Calu3 (cell line): ENCODE measurements at regions not wholly inside any gene's neighbourhood (a gene's known extent, or its start where the extent isn't known, plus 50 kb on each side); places are given as distances from the start of the nearest gene placed in this dataset.

Experiments used
- BruUV-seq: library from RNA; stranded (reverse); fragments of 400-500 nt; replicated peaks from 2 replicates; lab custom pipeline; 2021; lab: Mats Ljungman, UMichigan
- CTCF ChIA-PET: fragments of 300-600 bp; sonication (Branson Sonifier 250); formaldehyde crosslinking; loops from one replicate; lab custom pipeline; 2022; ENCODE audit warnings: antibody characterized with exemption; lab: Charles Lee
- DNase-seq: peaks from one replicate; pipeline ENCODE4 v3.0.0; 2022
- H3K27ac Mint-ChIP-seq: one replicate; pipeline ENCODE4 v1.8.0; 2022; ENCODE audit warnings: mixed read lengths; ENCODE audit not compliant: unreplicated experiment
- H3K27me3 Mint-ChIP-seq: one replicate; pipeline ENCODE4 v1.8.0; 2022; ENCODE audit warnings: mixed read lengths; ENCODE audit not compliant: unreplicated experiment
- H3K36me3 Mint-ChIP-seq: one replicate; pipeline ENCODE4 v1.8.0; 2022; ENCODE audit warnings: mild to moderate bottlenecking, moderate library complexity, mixed read lengths; ENCODE audit not compliant: insufficient read depth, unreplicated experiment
- H3K4me1 Mint-ChIP-seq: one replicate; pipeline ENCODE4 v1.8.0; 2022; ENCODE audit warnings: mild to moderate bottlenecking, low read depth, mixed read lengths; ENCODE audit not compliant: unreplicated experiment
- H3K4me3 Mint-ChIP-seq: one replicate; pipeline ENCODE4 v1.8.0; 2022; ENCODE audit warnings: mild to moderate bottlenecking, low read depth, moderate library complexity, mixed read lengths; ENCODE audit not compliant: unreplicated experiment
- H3K9me3 Mint-ChIP-seq: one replicate; pipeline ENCODE4 v1.8.0; 2022; ENCODE audit warnings: low read depth, mixed read lengths; ENCODE audit not compliant: unreplicated experiment
- intact Hi-C: fragments of 100-400 bp; cut with micrococcal nuclease; formaldehyde crosslinking; loops from one replicate; pipeline ENCODE4 v1.10.0; 2022; ENCODE audit not compliant: unreplicated experiment
- TF ChIP-seq, protein P1 (sequence below): fragments of 200-600 bp; IDR thresholded peaks from one replicate; pipeline ENCODE4 v1.8.0; 2022; ENCODE audit warnings: antibody characterized with exemption; ENCODE audit not compliant: unreplicated experiment

DNA sequence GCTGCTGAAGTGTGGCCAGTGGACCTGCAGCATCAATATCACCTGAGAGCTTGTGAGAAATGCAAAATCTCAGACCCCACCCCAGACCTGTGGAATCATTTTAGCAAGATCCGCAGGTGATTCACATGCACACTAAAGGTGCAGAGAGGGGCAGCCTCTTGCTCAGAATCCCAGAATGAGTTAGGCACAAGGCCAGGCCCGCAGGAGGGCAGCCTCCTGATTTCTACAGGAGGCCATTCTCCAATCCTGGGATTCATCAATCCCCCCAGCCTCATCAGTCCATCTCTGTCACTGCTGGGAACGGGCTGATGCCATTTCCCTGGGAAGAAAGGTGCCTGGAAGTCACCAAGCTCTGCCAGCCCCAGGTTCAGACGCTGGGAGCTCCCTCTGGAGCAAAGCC, 63.0 kb upstream of the GPR26 start:
- Mint-ChIP-seq H3K4me1 (no peaks in the 10 kb centered on the region), H3K27me3 (peaks cover 55% of the 10 kb centered on the region), H3K36me3 (no peaks in the 10 kb centered on the region), H3K9me3 (no peaks in the 10 kb centered on the region), H3K27ac (no peak overlapping the region), H3K4me3 (no peak overlapping the region)
- no TSS peak for BruUV-seq
- no peak for DNase-seq
- TF ChIP-seq, protein P1, sequence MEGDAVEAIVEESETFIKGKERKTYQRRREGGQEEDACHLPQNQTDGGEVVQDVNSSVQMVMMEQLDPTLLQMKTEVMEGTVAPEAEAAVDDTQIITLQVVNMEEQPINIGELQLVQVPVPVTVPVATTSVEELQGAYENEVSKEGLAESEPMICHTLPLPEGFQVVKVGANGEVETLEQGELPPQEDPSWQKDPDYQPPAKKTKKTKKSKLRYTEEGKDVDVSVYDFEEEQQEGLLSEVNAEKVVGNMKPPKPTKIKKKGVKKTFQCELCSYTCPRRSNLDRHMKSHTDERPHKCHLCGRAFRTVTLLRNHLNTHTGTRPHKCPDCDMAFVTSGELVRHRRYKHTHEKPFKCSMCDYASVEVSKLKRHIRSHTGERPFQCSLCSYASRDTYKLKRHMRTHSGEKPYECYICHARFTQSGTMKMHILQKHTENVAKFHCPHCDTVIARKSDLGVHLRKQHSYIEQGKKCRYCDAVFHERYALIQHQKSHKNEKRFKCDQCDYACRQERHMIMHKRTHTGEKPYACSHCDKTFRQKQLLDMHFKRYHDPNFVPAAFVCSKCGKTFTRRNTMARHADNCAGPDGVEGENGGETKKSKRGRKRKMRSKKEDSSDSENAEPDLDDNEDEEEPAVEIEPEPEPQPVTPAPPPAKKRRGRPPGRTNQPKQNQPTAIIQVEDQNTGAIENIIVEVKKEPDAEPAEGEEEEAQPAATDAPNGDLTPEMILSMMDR, result no peak
- CTCF ChIA-PET, result no interaction called here
- intact Hi-C loops, result no loop called here

DNA sequence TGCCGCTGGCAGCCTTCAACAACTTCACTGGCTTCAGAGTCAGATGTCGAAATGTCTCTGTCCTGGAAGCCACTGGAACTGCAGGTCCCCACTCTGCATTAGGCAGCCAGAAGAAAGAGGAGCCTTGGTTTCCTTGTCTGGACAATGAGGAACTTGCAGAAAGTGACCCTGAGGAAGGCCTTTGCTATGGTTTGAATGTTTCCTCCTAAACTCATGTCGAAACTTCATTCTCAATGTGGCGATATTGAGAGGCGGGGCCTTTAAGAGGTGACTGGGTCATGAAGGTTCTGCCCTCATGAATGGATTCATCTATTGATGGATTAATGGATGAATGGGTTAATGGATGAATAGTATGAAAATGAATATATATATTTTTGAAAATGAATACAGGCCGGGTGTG, 61.6 kb upstream of the GPR26 start:
- Mint-ChIP-seq H3K4me1 (no peaks in the 10 kb centered on the region), H3K27me3 (peaks cover 66% of the 10 kb centered on the region), H3K36me3 (no peaks in the 10 kb centered on the region), H3K9me3 (no peaks in the 10 kb centered on the region), H3K4me3 (no peak overlapping the region), H3K27ac (no peak overlapping the region)
- no TSS peak for BruUV-seq
- DNase-seq, result no peak
- CTCF ChIA-PET, result no interaction called here
- TF ChIP-seq, protein P1, result no peak
- intact Hi-C loops, result no loop called here

DNA sequence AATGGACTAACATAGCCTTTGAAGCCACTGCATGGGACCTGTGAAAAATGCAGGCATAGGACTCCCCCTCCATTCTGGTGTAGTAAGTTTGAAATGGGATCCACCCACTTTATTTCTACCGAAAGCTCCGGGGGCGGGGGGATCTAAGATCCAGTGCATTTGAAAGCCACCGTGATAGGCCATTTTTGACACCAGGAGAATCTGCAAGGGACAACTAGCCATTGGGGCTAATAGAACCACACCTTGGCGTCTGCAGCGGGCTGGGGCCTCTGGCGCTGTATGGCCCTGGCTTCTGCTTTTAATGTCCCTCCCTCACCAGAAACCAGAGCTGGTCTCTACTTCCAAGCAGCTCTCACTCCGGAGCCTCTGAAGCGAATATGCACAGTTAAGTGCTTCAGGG, 60.1 kb upstream of the GPR26 start:
- Mint-ChIP-seq H3K9me3 (no peaks in the 10 kb centered on the region), H3K27ac (no peak overlapping the region), H3K4me3 (no peak overlapping the region), H3K27me3 (peaks cover 74% of the 10 kb centered on the region), H3K36me3 (no peaks in the 10 kb centered on the region), H3K4me1 (no peaks in the 10 kb centered on the region)
- DNase-seq, result no peak
- CTCF ChIA-PET, result no interaction called here
- BruUV-seq, result no TSS peak
- TF ChIP-seq, protein P1, result no peak
- intact Hi-C loops, result no loop called here

DNA sequence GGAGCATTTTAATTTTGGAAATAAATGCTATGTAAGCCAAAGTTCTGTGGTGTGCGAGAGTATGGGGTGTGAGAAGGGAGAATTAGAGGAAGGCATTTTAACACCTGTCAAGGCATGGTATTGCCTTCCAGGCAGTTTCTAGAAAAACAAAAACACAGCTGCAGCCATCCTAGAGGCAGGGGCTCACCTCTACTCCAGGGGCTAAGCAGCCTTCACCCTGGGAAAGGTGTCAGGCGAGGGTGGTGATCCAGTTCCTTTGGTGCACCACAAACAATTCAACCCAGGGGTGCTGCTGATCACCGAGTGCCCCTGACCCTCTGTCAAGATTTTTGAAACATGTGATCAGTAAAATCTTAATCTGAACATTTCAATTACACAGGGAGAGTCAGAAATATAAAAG, 59.2 kb upstream of the GPR26 start:
- Mint-ChIP-seq H3K4me3 (no peak overlapping the region), H3K27me3 (peaks cover 82% of the 10 kb centered on the region), H3K4me1 (no peaks in the 10 kb centered on the region), H3K27ac (no peak overlapping the region), H3K9me3 (no peaks in the 10 kb centered on the region), H3K36me3 (no peaks in the 10 kb centered on the region)
- no TSS peak for BruUV-seq
- CTCF ChIA-PET, result no interaction called here
- intact Hi-C loops, result no loop called here
- TF ChIP-seq, protein P1, result no peak
- no peak for DNase-seq

DNA sequence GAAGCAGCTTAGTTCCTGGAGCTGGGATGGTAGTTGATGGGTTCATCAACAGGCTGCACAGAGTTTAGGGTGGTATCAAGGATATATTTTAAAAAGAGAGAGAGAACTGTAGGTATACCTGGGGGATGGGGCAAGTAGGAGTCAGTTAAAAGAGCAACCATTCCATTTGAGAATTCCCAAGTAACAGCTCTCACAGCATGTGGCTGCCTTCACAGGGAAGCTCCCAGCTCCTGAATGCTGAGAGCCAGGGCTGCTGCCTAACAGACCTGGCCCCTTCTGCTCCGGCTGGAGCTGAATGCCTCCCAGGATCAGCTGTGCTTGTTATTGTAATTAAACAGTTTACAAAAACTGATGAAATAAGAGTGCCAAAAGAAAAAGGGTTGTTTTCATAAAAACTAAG, 58.8 kb upstream of the GPR26 start:
- Mint-ChIP-seq H3K27me3 (peaks cover 82% of the 10 kb centered on the region), H3K27ac (no peak overlapping the region), H3K9me3 (no peaks in the 10 kb centered on the region), H3K4me1 (no peaks in the 10 kb centered on the region), H3K4me3 (no peak overlapping the region), H3K36me3 (no peaks in the 10 kb centered on the region)
- TF ChIP-seq, protein P1, result no peak
- CTCF ChIA-PET, result no interaction called here
- no TSS peak for BruUV-seq
- intact Hi-C loops, result no loop called here
- DNase-seq, result no peak
